HG02759 (cell line): ENCODE measurements at regions not wholly inside any gene's neighbourhood (a gene's known extent, or its start where the extent isn't known, plus 50 kb on each side); places are given as distances from the start of the nearest gene placed in this dataset.
A peak's percentile ranks its signal among the peaks of the same experiment; 100 is the strongest.

Experiments
- ATAC-seq: cut with Tn5 transposase; IDR thresholded peaks from one replicate; pipeline ENCODE4 v1.9.1; 2021; ENCODE audit warnings: mild to moderate bottlenecking, moderate library complexity; ENCODE audit not compliant: unreplicated experiment

DNA sequence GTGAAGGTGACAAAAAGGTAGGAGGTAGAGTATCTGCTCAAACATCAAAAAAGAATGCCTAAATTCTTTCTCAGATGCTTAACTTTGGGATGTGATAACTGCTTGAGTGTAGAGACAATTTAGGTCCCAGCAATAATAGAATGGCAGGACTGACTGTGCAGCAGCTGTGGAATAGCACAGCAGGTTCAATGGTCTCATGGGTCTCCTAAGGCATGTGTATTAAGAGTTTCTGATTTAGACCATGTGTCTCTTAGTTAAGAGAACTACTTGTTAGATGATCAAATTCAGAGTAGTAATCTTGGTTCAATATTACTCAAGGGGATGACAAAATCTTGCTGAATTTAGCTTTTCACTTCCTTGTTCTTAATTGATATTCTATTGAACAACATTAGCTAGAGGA, 72.0 kb downstream of the ALX1 start:
- no peak for ATAC-seq

DNA sequence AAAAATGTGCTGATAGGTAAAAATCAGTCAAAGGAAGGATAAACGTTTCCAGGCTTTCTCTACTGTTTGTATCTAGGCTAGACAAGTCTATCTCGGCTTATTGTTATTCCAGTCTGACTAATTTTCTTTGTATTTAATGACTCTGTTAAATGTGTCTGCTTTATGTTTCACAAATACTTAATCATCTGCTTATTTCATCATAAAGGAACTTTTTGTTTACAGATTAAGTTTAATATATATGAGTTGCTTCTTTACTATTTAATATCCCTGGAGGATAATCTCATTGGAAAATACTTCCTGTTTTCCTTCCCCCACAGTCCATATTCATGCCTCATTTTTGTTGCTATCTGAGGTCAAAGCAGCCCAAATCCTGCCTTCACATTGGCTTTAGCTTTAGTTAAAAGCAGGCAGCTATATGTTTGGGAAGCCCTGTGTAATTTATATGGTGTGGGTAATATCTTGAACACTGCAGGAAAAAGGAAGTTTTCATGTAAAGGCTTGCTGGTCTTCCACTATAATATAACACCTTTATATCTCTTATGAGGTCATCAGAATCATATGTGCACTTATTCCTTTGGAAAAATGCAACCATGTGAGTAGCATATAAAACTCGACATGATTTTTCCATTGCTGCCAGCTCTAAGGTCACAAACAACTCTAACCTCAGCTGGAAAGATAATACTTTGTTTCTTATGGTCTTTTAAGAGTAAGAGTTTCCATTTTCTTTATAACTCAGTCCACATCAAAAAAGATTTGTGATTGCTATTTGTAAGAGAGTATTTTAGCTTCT, 76.8 kb downstream of the ALX1 start:
- no peak for ATAC-seq

DNA sequence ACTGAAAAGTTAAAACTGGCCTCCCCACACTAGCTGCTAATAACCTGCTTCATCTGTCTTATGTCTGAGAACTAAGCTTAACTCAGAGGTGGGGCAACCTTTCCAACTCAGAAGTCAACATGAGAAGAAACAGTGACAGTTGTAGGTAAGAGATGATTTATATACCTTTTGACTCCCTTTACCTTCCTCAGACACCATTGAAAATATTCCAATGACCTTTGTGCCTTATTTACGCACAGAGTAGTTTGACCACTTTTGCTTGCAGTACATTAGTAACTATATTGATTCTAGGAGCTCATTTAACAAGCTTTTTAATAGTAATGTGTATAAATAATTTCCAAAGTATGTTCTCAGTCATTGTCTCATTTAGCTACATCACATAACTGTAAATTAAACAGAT, 77.6 kb downstream of the ALX1 start:
- no peak for ATAC-seq

DNA sequence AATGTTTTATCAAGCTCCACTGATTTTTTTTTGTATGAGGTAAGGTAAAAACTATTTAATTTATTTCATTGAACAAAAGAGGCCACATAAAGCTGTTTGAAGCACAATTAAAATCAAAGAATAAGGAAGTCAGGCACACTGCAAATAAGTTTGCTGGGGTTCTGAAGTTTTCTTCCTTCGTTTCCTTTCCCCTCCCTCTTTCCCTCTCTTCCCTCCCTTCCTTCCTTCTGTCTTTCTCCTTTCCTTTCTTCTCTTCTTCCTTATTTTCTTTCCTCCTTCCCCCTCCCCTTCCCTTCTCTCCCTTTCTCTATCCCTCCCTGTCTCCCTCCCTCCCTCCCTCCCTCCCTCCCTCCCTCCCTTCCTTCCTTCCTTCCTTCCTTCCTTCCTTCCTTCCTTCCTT, 78.7 kb downstream of the ALX1 start:
- no peak for ATAC-seq

DNA sequence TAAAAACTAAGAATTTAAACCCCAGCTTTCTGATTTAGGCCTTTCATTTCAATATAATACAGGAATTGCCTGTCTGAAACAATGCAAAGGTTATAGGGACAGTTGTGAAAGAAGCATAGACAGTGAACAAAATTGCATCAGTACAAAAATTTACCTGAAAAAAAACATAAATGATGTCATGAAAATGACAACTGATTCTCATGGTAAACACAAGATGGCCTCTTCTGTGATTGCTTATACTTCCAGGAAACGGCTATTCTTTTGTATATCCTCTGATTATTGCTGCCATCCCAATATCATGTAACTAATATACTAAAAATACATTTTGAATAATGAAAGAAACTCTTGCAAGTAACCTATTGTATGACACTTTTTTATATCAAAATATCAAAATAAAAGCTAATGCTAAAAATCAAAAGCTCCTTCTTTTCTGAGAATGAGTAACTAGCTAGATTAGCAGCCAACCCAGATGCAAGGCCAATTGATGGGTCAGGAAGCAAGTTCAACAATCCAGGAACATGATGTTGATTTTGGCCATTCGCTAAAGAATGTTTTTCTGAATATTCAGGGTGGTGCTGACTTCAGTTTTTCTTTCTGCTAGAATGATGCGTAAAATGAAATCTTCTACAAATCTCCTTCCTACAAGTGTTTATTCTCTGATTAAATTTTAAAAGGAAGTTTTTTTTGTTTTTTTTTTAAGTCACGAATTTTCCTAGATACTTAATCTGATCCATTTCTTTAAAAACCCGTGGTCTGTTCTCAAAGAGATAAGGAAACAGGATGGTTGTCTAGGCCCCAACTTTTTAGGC, 83.6 kb downstream of the ALX1 start:
- no peak for ATAC-seq

DNA sequence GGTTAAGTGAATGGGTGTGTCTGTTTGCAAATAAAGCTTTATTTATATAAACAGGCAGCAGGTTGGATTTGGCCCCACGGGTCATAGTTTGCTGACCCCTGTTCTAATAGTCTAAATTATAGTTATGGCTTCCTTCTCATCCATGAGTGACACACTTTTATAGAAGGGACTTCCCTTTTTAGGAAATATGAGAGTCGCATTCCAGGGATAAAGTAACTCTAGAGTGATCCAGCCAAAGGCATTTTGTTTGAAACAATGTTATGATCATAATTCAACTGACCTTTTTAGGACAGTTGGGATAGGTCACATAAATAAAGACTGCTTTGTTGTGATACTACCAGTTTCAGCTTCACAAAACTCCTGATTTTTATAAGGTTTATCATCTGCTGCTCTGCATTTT, 87.9 kb downstream of the ALX1 start:
- ATAC-seq = no peak

DNA sequence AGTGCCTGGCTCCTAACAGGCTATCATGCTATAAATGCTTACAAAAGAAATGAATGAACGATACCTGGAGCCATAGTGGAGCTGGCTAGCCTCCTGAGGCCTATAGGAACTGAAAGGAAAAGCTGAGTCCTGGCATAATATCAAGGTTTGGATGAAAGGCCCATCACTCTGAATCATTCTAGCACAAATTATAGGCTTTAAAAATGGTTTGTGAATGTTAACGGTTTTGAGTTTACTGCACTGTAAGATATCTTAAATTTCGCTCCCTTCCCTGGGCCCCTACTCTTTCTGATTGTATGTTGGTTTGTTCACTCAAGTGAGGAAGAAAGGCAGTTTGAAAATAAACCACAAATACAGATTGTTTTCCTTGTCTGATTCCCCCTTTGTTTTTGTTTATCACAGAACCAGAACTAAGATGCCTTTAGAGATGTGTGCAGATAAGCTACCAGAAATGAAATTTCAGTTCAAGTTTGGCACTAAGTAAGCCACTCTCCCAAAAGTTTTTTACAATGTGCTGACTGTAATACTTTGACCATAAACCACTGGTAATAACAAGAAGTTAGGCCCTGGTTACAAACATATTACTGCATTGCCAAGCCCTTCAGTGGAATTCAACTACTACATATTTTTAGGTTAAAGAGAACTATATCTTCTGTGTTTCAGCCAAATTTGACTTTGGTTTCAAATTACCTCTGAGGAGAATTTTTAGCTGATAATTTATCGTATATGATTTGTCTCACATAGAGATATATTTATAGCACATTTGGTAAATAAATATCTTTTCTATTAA, 89.5 kb downstream of the ALX1 start:
- no peak for ATAC-seq

DNA sequence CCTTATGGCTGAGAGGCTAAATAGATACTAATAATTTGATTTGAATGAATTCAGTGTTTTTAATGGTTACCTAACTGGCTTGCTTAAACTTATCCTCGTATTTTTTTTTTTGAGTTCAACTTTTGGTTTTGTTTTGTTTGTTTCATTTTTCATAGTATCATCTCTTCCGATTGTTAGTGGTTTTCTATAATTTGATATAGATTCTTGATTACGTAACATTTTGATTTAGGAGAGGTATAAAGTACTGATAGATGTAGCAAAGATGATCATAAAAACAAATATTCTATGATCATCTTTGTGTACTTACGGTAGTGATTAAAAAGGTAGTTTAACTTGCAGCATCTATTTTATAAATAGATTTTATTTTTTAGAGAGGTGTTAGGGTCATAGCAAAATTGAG, 93.0 kb downstream of the ALX1 start:
- no peak for ATAC-seq

DNA sequence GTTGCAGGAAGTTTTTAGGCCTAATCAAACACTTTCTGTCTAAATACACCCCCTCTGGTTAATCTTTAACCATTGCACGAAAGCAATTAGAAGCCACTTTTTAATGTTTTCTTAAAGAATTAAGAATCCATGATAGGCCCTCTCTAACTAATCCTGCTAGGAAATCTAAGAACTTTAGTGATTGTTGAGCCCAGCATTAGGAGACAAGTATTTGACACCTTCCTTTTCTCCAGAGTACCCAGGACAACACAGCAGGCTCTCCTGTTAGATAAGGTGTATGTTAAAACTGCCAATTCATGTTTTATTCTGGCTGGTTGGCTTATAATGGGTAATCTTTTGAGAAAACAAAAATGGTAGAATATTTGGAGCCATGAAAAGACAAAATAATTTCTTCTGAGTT, 95.0 kb downstream of the ALX1 start:
- ATAC-seq = no peak

DNA sequence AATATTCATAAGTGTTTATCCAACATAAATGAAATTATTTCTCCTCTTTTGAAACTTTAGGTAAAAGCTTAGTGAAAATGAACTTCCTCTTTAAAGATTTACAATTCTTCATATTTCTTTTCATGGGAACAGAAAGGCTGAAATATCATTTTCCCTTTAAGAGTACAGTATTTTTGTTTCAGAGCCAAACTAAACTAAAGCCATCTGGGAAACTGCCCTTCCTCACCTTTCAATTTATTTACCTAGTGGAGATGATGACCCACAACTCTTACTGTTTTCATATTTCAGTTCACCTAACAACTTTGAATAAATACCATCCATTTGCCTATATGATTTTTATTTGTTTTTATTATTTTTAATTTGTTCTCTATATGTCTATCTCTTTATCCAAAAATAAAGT, 105.4 kb downstream of the ALX1 start:
- ATAC-seq = no peak

DNA sequence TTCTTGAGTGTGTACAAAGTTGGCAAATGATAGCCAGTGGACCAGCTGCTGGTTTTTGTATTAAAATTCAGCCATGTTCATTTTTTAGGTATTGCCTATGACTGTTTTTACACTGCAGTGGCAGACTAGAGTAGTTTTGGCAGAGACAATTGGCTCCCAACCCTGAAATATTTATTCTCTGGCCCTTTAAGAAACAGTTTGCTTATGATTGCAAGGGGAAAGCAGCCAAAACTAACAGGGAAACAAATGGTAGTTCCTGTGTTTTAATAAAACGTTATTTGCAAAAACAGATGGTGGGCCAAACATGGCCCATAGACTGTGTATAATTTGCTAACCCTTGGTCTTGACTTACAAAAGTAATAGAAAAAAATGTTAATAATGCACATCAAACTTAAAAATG, 110.2 kb downstream of the ALX1 start:
- no peak for ATAC-seq

DNA sequence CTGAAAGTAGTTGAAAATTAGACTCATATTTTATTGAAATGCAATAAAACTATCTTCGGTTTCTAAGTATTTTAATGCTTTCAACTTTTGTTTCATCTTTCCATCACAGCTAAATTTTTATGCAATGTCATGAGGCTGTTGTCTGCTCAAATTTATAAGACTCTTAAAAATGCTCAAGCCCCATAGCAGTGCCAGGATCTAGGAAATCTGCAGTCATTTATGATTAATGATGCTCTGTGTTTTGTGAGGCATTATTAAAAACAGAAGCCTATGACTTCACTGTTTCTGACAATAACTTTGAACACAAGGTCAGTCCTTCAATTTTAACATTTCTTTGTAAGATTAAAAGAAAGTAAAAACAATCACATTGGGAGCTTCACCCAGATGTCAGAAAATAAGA, 112.5 kb downstream of the ALX1 start:
- ATAC-seq = no peak

DNA sequence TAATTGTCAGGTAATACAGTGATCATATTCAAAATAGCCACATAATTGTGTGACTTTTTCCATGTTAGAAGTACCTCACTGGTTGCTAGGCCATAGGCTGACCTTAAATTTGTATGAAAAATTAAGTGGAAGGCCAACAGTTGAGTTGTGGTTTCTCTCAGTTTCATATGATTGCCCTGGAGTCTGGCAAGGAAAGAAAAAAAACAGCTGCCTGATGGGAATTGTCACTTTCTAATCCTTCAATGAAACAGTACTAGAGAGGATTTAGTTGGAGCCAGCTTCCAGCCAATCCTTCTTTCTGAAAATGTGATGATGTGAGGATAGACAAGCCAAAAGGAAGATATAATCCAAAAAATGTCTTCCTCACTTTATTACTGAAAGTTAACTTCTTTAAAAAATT, 113.6 kb downstream of the ALX1 start:
- ATAC-seq = no peak

DNA sequence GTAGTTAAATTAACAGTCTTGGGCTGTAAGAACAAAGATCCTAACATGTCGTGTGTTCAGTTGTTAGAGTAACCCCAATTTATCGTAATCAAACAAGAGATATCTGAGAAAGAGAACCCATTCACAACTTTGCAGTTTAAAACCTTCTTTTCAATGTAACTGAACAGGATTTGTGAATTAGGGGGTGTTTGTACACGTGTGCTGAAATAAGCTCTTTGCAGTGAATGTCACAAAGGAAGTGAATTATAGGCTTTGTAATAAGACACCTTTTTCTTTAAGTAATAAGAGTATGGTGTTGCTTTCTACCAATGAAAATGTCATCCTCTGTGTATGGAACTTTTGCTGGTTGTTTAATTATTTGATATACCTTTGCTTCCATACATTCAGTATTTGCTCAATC, 114.0 kb downstream of the ALX1 start:
- no peak for ATAC-seq

DNA sequence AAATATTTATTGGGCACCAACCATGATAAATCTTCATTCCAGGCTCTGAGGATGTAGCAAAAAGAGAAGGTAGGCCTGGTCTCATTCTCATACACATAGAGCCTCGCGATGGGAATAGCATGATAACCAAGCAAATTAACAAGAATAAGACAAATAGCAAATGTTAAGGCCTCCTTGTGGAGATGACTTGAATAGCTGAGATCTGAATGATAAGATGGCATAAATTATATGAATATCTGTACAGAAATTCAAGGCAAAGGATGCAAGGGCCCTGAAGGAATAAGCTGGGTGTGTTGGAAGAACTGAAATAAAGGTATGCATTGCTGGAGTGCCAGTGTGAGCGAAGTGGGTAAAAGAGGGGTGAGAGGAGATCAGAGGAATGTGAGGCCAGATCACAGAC, 114.8 kb downstream of the ALX1 start:
- ATAC-seq = no peak

DNA sequence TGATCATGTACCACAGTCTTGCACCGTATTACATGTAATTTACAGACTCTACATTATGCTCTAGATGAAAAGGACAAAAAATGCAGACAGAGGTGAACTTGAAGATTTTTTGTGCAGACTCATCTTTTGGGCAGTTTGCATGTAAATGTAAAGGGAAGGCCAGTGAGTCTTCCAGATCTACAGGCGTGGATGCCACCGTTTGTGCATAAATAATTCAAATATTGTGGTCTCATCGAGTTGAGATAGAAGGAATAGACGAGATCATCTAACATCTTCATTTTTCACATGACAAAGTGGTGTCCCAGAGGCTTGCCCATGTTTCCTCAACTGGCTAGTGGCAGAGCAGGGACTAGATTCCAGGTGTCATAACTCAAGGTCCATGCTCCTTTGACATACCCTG, 125.2 kb downstream of the ALX1 start:
- no peak for ATAC-seq

DNA sequence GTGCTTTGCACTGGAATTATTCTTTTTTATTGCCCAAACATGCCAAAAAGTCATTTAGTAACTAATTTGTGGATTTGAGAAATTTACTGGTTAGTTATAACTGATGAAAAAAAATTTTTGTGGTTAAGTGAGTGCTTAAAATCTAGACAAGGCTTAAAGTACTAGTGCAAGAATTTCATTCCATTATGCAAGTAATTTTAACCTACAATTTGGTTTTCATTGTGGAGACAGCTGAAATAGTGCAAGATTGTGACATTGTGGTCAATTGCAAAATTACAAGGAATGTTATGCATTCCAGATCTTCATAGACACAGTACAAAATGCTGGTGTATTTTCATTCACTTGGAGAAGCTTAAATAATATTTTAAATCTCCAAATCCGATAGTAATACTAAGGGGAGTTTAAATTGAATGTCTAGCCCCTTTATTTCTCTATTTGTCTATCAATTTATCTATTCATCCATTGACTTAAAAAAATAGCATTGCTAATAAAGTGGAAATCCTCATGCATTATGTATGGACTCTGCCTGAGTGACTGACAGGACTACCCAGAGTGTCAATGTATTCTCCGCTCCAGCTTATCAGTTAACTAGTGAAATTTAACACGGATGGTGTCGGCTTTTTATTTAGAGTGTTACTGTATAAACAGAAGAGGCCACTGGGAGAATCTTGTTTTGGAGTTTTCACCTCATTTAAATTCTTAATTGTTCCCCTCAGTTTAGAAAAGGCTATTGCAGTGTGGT, 125.9 kb downstream of the ALX1 start:
- ATAC-seq = no peak

DNA sequence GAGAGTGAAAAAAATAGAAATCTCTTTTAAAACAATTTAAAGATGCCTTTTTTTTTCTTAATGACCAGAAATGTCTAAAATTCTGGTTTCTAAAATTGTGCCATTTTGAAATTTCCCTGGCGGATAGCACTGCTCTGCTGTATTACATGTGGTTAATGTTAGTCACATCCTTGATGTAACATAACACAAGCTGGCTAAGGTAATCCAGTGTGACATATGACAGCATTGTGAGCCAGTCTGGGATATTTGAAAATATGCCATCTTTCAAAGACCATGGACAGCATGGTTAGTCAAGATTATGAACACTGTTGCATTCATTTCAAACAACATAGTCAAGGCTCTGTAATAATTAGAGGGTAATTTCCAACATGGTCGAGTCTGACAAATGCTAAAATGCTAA, 133.2 kb downstream of the ALX1 start:
- ATAC-seq = no peak

DNA sequence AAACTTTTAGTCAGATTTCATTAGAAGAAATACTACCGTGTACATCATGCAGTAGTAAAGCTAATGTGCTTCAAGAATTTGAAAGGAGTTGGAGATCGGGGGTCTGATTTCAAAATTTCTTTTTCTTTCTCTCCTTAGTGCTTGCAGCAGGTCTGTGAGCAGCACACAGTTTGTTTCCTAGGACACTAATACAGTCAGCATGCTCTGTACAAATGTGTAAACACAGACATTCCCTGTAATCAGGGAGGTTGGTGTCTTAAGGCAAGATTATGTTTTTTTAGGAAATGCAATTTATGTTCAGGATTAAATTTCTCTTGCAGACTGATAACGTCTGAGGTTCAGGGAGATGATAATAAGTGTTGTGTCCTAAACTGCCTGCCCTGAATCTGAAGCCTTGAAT, 142.7 kb downstream of the ALX1 start:
- no peak for ATAC-seq

DNA sequence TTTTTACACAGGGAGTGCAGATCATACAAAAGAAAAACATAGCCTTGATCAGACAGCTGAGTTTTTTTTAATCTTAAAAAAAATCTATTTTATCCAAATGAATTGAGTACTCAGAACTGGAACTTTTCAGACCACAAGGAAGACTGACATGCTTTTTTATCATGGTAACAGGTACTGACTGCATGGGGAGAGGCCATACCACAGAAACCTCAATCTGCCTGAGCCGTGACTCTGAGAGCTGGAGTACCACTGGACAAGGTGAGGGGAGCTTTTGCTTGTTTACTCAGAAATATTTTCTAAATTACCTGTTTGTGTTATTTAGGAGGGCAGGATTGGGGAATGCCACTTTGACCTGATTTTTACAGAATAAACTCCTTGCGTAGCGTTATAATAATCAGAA, 143.9 kb downstream of the ALX1 start:
- peak; percentile 61 for ATAC-seq
